NCI-H2171 treated with DMSO at 0.1 percent for 48 hours (cell line): ENCODE measurements at regions not wholly inside any gene's neighbourhood (a gene's known extent, or its start where the extent isn't known, plus 50 kb on each side); places are given as distances from the start of the nearest gene placed in this dataset.

Experiments used
- DNase-seq: peaks from one replicate; lab custom pipeline; 2025; lab: John Stamatoyannopoulos, UW

- DNase-seq, result no peak
Measured at GRCh38 chr19:28221736-28222135, 991.2 kb downstream of the UQCRFS1 start.

GRCh38 chr19:28218728-28219127 lies 994.2 kb downstream of the UQCRFS1 start:
- no peak for DNase-seq

DNA sequence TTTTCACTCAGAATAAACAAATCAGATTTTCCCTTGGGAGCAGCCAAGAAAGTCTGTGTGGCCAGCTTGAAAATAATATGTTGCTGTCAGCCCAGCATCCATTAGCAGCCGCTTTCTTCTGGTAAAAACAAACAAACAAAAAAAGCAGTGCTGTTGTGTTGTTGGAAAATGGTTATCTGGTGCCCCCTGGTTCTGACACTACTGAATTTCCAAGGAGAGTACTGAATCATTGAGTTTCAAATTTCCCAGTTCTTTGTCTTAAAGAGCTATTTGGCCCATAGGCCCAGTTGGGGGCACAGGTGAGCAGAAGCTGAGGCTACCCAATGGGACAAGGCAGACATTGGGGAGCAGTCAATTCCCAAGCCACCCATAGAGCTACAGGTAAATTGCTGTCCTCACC lies 995.9 kb downstream of the UQCRFS1 start:
- no peak for DNase-seq

GRCh38 chr19:28213470-28214082 lies 999.4 kb downstream of the UQCRFS1 start:
- DNase-seq, result peak; percentile 4

DNA sequence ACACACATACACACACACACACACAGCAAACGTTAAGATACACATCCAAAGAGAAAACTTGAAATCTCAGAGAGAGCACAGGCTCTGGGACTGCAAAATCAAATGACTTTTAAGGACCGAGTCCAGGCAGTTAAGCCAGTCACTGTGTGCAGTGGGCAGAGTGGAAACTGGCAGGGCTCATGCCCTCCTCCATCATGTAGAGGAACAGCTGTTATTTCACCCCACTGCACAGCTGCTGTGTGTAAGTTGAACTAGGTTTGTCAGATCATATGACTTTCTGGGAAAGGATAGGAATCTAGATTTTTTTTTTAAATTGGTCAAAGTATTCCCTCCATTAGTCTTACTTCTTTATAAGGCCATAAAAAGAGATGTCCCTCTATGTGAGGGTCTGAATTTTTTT lies 1002.1 kb downstream of the UQCRFS1 start:
- DNase-seq, result no peak

DNA sequence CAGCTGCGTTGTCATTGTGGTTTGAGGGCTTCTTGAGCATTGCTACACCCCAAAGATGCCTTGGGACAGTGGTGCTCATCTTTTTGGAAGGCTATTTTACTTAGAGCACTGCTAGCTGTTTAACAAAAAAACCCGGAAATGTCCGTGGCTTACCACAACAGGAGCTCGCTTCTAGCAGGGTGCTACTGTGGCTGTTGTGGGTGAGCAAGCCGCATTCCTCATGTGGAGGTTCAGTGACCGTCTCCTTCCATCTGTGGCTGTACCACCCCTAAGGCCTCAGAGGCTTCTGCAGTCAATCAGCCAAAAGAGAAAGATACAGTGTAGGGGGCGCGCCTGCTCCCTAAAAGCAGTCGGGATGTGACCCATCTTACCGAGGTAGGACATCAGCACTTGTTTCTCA lies 1004.2 kb downstream of the UQCRFS1 start:
- DNase-seq, result no peak

DNA sequence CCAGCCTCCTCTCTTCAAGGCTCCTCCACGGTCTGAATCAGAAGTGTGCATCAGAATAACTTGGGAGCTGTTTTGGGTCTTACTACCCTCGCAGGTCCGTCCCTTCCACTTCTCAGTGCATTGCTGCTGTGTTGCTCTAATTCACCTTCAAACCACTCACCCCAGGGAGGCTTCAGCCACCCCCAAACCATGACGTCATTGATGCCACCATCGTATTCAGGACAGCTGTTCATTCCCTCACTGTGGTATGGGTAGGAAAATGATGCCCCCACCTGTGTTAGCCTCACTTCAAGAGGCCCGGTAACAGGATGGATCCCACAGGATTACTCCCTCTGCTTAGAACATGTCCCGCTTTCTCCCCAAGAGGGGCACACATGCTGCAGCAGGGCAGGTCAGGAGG lies 1005.7 kb downstream of the UQCRFS1 start:
- no peak for DNase-seq

DNA sequence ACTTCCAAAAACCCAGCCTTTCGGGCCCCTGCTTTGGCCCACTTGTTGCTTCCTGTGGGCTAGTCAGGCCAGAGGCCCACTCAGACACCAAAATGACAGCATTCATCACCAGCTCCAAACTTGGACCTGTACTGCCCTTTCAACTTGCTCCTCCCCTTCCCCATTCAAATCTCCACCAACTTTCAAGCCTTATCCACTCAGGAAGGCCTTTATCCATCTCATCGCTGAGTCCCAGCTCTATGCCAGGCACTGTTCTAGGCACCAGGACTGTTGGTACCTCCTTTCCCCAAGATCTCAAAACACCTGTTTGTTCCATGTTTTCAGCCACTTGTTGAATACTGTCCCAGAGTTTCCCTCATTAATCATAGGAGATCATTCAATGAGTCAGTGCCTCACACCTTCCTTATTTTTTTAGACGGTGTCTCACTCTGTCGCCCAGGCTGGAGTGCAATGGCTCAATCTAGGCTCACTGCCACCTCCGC lies 1011.4 kb downstream of the UQCRFS1 start:
- DNase-seq, result no peak

- DNase-seq, result no peak
Measured at GRCh38 chr19:28199323-28199722, 1013.6 kb downstream of the UQCRFS1 start.

- no peak for DNase-seq
Measured at GRCh38 chr19:28196961-28197360, 1016.0 kb downstream of the UQCRFS1 start.

DNA sequence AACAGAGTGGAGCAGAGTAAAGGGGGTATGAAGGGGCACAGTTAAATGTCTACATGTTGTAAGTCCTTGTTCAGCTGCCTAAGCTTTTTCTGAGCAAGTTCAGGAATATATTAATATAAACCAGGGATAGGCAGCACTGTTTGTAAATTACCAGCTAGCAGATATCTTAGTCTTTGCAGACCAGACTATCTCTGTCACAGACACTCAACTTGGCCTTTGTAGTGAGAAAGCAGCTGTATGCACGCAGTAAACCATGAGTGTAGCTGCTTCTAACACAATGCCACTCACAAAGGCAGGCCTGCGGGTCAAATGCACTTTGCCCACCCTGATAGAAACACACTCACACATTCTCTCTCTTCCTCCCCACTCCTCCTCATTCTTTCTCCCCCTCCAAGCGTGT lies 1016.9 kb downstream of the UQCRFS1 start:
- no peak for DNase-seq

DNA sequence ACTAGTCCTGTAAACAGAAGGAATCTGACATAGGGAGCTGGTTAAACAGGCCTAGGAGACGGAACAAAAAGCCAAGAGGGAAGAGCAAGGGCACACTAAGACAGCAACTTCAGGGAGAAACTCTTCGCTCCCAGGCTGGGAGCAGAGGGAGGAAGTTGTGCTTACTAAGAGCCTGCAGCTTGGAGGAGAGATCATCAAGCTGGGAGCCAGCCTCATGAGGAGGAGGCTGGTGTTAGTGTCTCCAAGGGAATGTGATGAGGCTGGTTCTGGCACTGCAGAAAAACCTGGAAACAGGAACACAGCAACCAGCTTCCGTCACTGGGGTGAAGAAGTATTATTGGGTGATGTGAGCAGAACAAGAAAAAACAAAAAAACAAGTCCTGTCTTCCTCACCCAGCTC lies 1027.3 kb downstream of the UQCRFS1 start:
- no peak for DNase-seq

DNA sequence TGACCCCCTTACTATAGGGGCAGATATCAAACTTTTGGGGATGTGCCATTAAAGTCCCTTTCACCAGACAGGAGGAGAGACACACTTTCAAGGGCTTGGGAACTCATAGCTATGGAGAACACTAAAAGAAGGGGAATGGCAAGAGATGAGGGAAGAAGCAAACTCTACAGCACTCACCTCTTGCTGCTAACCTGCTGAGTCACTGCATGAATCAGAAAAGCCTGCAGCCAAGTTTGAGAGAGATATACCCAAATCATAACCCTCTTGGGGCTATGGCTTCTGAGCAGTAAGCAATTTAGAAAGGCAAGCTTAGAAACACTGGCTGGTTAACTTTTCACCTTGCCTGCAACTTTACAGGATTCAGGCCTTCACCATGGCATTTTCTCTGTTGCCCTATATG lies 1028.0 kb downstream of the UQCRFS1 start:
- no peak for DNase-seq

DNA sequence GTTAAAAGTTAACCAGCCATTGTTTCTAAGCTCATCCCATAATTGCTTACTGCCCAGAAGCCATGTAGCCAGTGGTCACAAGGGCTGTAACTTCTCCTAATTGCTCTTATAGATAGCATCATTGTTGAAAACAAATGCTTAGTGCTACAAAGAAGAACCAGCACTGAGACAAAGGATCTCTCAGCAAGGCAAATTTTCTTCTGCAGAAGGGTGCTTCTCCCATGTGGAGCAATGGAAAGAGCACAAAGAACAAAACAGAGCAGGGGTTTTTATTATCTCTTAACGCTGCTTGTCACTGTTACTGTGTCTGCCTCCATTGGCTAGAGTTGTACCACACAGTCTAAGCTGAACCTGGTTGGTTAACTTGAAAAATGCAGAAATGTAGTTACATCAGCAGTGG lies 1036.8 kb downstream of the UQCRFS1 start:
- DNase-seq, result no peak

GRCh38 chr19:28171983-28172382 lies 1041.0 kb downstream of the UQCRFS1 start:
- DNase-seq, result no peak

GRCh38 chr19:28170066-28170465 lies 1042.9 kb downstream of the UQCRFS1 start:
- no peak for DNase-seq

GRCh38 chr19:28169168-28169887 lies 1043.6 kb downstream of the UQCRFS1 start:
- DNase-seq, result no peak

DNA sequence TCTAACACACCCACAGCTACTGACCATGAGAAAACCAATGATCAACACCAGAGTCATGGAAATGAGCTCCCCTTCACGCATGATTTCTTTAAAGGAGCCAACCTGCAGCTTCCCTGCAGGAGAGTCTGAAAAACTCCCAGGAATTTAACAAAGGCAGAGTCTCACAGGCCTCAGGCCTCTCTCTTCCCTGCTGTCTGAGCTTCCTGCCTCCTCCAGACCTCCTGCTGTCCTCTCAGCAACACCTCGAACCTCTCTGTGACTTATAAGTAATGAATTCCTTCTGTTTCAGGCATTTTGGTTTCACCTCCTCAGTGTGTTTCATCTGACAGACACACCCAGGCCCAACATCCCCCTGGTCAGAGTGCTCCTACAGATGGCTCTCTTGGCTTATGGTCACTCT lies 1044.4 kb downstream of the UQCRFS1 start:
- DNase-seq, result no peak

DNA sequence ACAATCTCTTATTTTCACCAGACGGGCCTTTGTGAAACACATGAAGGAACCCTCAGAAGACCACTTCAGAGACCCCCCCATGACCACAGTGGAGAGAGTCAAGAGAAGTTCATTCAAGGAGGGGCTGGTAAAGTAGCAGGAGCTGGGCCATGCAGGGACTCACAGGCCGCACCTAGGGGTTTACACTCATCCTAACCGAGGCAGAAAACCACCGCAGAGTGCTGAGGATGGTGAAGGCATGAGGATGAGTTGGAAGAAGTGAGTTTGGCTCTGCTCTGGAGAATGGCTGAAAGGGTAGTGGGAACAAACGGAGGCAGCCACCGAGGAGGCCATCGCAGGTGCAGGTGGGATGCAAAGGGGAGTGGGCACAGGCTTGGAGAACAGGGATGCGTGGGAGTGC lies 1046.9 kb downstream of the UQCRFS1 start:
- DNase-seq, result no peak

DNA sequence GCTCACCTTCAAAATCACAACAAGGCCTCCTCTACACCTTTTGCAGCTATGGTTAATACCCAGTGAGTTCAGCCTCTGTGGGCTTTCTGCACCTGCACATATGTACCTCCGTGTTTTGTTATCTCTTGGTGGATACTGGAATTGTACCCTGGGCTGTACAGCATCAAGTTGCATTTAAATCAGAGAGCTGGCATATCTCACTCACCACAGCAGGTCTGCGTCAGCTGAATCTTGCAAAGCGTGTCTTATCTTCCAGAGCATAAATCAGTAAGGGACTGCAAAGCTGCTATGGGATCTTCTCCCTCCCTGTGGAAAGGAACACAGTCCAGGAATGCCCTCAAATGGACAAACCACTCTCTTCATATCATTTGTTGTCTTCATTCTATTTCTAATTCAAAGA lies 1048.7 kb downstream of the UQCRFS1 start:
- DNase-seq, result no peak

DNA sequence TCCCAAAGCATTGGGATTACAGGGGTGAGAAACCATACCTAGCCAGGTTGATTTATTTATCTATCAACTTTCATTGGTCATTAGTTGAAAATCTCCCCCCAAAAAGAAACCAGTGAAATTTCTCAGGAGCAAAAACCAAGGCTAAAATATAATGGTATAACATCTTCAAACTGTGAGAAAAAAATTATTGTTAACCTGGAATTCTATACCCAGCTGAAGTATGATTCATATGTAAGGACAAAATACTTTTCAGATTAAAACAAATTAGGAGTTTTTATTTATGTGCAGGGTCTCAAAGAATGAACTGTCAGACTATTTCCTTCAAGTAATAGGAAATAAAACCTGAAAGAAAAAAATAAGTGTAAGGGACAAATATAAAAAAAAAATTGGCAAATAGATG lies 1053.9 kb downstream of the UQCRFS1 start:
- DNase-seq, result no peak

DNA sequence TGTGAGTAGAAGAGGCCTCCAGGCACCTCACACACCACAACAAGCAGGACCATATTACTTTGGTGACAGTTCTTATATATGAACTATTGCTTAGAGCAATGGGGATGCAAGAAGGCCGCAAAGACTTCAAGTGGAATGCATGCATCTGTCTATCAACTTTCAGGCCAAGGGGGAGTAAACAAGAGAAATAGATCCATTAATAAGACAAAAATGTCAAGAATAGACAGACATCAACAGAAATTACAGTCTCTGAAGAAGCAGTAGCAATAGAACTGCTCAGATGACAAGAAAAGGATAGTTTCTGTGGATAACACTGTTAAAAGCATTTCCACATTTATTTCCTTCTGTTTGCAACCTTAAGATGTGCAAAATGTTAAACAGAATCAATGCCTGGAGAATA lies 1057.7 kb downstream of the UQCRFS1 start:
- no peak for DNase-seq

DNA sequence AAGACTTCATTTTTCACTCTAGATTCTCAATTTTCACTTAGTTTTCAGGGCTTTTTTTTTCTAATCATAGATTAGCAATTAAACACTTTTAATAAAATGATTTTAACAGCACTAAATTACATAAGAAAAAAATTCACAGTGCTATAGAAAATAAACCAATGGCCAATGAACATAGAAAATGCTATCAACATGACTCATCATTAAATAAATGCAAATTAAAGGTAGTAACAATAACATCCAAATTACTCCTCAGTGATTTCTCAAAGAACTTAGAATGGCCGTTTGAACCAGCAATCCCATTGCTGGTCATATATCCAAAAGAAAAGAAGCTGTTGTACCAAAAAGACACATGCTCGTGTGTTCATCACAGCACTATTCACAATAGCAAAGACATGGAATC lies 1058.9 kb downstream of the UQCRFS1 start:
- DNase-seq, result no peak

- no peak for DNase-seq
Measured at GRCh38 chr19:28153123-28153522, 1059.8 kb downstream of the UQCRFS1 start.
